K562 (cell line): ENCODE measurements at regions not wholly inside any gene's neighbourhood (a gene's known extent, or its start where the extent isn't known, plus 50 kb on each side); places are given as distances from the start of the nearest gene placed in this dataset.

ENCODE experiments used
- ATF3 ChIP-seq, 2 experiments: fragments of 450-650 bp in 1 of 2; sonication (generic) in 1 of 2; formaldehyde crosslinking in 1 of 2; IDR thresholded peaks in 1 of 2; conservative IDR thresholded peaks in 1 of 2; 2 replicates each; pipeline versions ENCODE4 v1.6.1 to v1.8.1; 2016 to 2023; ENCODE audit warnings: mild to moderate bottlenecking in 2 of 2, moderate library complexity in 2 of 2, inconsistent platforms in 1 of 2, missing genetic modification reagents in 1 of 2
- BHLHE40 ChIP-seq: IDR thresholded peaks from 2 replicates; pipeline ENCODE4 v1.6.1; 2011; ENCODE audit warnings: low read length, improper control_type of control experiment
- MCM2 ChIP-seq: fragments of 450-650 bp; IDR thresholded peaks from 2 replicates; pipeline ENCODE4 v1.6.1; 2017; ENCODE audit warnings: low read depth, mild to moderate bottlenecking
- RB1 ChIP-seq: fragments of 450-650 bp; IDR thresholded peaks from 2 replicates; pipeline ENCODE4 v1.6.1; 2017; ENCODE audit warnings: low read depth, mild to moderate bottlenecking
- ZNF347 ChIP-seq: fragments of 450-650 bp; formaldehyde crosslinking; IDR thresholded peaks from 2 replicates; pipeline ENCODE4 v1.4.0; 2020; ENCODE audit warnings: low read depth, mild to moderate bottlenecking, moderate library complexity
- TF ChIP-seq, protein P1 (sequence below), 3 experiments: IDR thresholded peaks in 2 of 3; conservative IDR thresholded peaks in 1 of 3; 2 replicates each; pipeline ENCODE4 v1.5.1; 2011 to 2012; ENCODE audit warnings: low read length in 3 of 3, mild to moderate bottlenecking in 3 of 3, control low read depth in 2 of 3, improper control_type of control experiment in 1 of 3, inconsistent platforms in 1 of 3, low read depth in 1 of 3, mixed read lengths in 1 of 3, moderate library complexity in 1 of 3; ENCODE audit not compliant: insufficient read depth in 2 of 3
- TF ChIP-seq, protein P2 (sequence below): fragments of 450-650 bp; formaldehyde crosslinking; IDR thresholded peaks from 2 replicates; pipeline ENCODE4 v1.4.0; 2022; ENCODE audit warnings: missing genetic modification characterization
- TF ChIP-seq, protein P3 (sequence below): sonication (generic); formaldehyde crosslinking; IDR thresholded peaks from 2 replicates; pipeline ENCODE4 v1.8.0; 2022; ENCODE audit warnings: missing genetic modification reagents, mild to moderate bottlenecking, borderline replicate concordance

DNA sequence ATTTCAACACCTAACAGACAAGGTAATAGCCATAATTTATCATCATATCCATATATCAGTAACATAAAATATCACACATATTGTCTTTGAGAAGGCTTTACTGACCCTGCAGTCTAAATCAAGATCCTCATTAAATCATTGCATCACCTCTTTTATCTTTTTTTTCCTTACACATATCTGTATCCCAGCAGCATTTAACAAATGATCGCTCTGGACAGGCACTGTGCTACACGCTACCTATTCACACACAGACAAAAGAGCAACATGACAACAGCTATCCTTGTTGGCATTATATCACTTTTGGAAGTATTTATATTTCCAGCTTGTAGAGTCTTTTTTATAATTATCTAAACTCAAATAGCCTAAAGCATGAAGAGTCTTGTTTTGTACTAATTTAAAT, 73.3 kb upstream of the NBEA start:
- no peak for TF ChIP-seq MCM2
- TF ChIP-seq RB1 = no peak
- TF ChIP-seq, protein P1, sequence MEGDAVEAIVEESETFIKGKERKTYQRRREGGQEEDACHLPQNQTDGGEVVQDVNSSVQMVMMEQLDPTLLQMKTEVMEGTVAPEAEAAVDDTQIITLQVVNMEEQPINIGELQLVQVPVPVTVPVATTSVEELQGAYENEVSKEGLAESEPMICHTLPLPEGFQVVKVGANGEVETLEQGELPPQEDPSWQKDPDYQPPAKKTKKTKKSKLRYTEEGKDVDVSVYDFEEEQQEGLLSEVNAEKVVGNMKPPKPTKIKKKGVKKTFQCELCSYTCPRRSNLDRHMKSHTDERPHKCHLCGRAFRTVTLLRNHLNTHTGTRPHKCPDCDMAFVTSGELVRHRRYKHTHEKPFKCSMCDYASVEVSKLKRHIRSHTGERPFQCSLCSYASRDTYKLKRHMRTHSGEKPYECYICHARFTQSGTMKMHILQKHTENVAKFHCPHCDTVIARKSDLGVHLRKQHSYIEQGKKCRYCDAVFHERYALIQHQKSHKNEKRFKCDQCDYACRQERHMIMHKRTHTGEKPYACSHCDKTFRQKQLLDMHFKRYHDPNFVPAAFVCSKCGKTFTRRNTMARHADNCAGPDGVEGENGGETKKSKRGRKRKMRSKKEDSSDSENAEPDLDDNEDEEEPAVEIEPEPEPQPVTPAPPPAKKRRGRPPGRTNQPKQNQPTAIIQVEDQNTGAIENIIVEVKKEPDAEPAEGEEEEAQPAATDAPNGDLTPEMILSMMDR (IDR thresholded peaks at IDR 0.05 in 2 of 3, conservative IDR thresholded peaks at IDR 0.05 in 1 of 3; ENCODE audit: insufficient read depth in 2 of 3, low read depth in 1 of 3, low read length in 3 of 3) = no peak
- no peak for TF ChIP-seq ZNF347
- TF ChIP-seq, protein P2, sequence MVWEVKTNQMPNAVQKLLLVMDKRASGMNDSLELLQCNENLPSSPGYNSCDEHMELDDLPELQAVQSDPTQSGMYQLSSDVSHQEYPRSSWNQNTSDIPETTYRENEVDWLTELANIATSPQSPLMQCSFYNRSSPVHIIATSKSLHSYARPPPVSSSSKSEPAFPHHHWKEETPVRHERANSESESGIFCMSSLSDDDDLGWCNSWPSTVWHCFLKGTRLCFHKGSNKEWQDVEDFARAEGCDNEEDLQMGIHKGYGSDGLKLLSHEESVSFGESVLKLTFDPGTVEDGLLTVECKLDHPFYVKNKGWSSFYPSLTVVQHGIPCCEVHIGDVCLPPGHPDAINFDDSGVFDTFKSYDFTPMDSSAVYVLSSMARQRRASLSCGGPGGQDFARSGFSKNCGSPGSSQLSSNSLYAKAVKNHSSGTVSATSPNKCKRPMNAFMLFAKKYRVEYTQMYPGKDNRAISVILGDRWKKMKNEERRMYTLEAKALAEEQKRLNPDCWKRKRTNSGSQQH (CRISPR knock-in tag) = no peak
- TF ChIP-seq, protein P3, sequence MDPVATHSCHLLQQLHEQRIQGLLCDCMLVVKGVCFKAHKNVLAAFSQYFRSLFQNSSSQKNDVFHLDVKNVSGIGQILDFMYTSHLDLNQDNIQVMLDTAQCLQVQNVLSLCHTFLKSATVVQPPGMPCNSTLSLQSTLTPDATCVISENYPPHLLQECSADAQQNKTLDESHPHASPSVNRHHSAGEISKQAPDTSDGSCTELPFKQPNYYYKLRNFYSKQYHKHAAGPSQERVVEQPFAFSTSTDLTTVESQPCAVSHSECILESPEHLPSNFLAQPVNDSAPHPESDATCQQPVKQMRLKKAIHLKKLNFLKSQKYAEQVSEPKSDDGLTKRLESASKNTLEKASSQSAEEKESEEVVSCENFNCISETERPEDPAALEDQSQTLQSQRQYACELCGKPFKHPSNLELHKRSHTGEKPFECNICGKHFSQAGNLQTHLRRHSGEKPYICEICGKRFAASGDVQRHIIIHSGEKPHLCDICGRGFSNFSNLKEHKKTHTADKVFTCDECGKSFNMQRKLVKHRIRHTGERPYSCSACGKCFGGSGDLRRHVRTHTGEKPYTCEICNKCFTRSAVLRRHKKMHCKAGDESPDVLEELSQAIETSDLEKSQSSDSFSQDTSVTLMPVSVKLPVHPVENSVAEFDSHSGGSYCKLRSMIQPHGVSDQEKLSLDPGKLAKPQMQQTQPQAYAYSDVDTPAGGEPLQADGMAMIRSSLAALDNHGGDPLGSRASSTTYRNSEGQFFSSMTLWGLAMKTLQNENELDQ (CRISPR knock-in tag) = no peak
- no peak for TF ChIP-seq BHLHE40
- TF ChIP-seq ATF3 (IDR thresholded peaks at IDR 0.05) = no peak
- TF ChIP-seq ATF3 (CRISPR knock-in tag; conservative IDR thresholded peaks at IDR 0.05) = no peak
